ENCODE measurements at regions not wholly inside any gene's neighbourhood (a gene's known extent, or its start where the extent isn't known, plus 50 kb on each side); places are given as distances from the start of the nearest gene placed in this dataset.

- Histone ChIP-seq H3K9me3 (peaks cover 10% of the 10 kb centered on the region; the same call in 1 of the 2 replicates), H3K4me3 (no peak overlapping the region), H3K36me3 (replicated peaks) (no peaks in the 10 kb centered on the region), H3K4me1 (no peaks in the 10 kb centered on the region), H3K27me3 (ENCODE audit: low read depth) (no peaks in the 10 kb centered on the region)
- DNase-seq (ENCODE audit: low spot score in 2 of 2) = no peak
- in situ Hi-C loops (cut with MboI; ENCODE audit: low sequenced_read_pairs) = no loop called here
These were observed 907.4 kb downstream of the NTRK3 start for GRCh38 chr15:87349181-87349580.

DNA sequence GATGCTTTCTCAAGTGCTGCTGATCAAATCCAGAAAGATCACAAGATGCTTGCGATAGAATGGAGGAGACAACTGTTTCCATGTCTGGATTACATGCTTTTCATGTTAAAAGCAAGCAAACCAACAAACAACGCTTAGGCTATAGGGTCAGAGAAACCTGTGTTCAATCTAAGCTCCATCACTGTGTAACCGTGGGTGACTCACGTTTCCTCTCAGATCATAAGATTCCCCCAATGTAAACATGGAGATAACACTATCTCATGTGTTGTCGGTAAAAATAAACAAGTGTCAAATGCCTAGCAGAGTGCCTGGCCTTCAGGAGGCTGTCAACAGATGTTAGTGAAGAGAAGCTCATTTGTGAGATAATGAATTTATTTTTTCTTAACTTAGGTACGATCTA is 907.8 kb downstream of the NTRK3 start:
- H3K9me3 ChIP-seq = peaks cover 8% of the 10 kb centered on the region; the same call in 1 of the 2 replicates
- no peak overlapping the region for H3K4me3 ChIP-seq
- H3K27me3 ChIP-seq (ENCODE audit: low read depth) = no peaks in the 10 kb centered on the region
- no peaks in the 10 kb centered on the region for H3K36me3 ChIP-seq (replicated peaks)
- in situ Hi-C loops (cut with MboI; ENCODE audit: low sequenced_read_pairs) = no loop called here
- no peaks in the 10 kb centered on the region for H3K4me1 ChIP-seq
- no peak for DNase-seq (ENCODE audit: low spot score in 2 of 2)

DNA sequence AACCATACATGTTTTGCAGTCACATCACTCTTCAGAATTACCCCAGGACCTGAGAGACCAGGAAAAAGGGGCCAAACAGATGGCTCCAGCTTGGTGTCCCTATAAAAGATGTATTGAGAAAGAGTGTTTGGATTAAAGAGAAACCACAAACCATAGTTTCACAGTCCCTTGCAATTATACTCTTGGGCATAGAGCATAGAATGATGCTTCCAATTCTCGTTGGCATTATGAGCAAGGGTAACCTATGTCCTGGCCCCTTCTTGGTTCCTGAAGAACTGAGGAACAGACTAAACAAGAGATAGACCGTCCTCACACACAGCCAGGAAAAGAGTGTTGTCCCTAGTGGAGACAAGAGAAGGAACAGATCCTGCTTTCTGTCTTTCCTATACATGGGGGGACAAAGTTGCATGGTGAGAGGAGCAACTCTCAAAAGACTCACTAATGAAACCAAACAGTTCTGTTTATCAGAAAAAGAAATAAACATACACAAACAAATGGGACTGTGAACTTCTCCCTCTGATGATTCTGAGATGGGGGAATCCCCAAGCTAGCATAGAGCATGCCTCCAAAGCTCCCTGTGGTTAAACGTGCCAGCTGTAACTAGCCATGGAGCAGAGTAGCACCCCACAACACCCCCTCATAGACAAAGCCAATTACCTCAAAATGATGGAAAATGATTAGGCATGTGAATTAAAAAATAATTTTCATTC is 908.6 kb downstream of the NTRK3 start:
- DNase-seq (ENCODE audit: low spot score in 2 of 2) = no peak
- H3K9me3 ChIP-seq = peaks cover 8% of the 10 kb centered on the region; the same call in 1 of the 2 replicates
- no peaks in the 10 kb centered on the region for H3K36me3 ChIP-seq (replicated peaks)
- H3K27me3 ChIP-seq (ENCODE audit: low read depth) = no peaks in the 10 kb centered on the region
- no peaks in the 10 kb centered on the region for H3K4me1 ChIP-seq
- in situ Hi-C loops (cut with MboI; ENCODE audit: low sequenced_read_pairs) = no loop called here
- no peak overlapping the region for H3K4me3 ChIP-seq

DNA sequence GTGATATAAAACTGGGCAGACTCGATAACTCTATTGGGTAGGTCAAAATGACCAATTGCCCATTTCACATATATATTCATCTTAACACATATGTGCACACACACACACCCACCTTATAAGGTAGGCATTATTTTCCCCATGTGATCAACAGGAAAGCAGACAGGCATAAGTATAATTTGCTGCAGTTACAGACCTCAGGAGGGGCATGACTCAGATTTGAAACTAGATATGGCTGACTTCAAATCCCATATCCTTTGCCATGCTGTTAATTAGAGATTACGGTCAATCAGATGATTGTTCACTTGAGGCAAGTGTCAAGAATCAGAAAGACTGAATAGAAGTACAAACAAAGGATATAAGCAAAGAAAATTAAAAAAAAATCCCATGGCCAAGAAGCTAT is 910.6 kb downstream of the NTRK3 start:
- no peaks in the 10 kb centered on the region for H3K4me1 ChIP-seq
- H3K36me3 ChIP-seq (replicated peaks) = no peaks in the 10 kb centered on the region
- no peak for DNase-seq (ENCODE audit: low spot score in 2 of 2)
- no peak overlapping the region for H3K4me3 ChIP-seq
- in situ Hi-C loops (cut with MboI; ENCODE audit: low sequenced_read_pairs) = no loop called here
- H3K27me3 ChIP-seq (ENCODE audit: low read depth) = no peaks in the 10 kb centered on the region
- H3K9me3 ChIP-seq = peaks cover 8% of the 10 kb centered on the region; the same call in 1 of the 2 replicates

- no peaks in the 10 kb centered on the region for H3K4me1 ChIP-seq
- H3K27me3 ChIP-seq (ENCODE audit: low read depth) = no peaks in the 10 kb centered on the region
- no peak overlapping the region for H3K4me3 ChIP-seq
- in situ Hi-C loops (cut with MboI; ENCODE audit: low sequenced_read_pairs) = no loop called here
- DNase-seq (ENCODE audit: low spot score in 2 of 2) = no peak
- peaks cover 6% of the 10 kb centered on the region; the same call in 1 of the 2 replicates for H3K9me3 ChIP-seq
- H3K36me3 ChIP-seq (replicated peaks) = no peaks in the 10 kb centered on the region
These were observed 912.6 kb downstream of the NTRK3 start for GRCh38 chr15:87343966-87344365.

GRCh38 chr15:87340370-87340769 is 916.2 kb downstream of the NTRK3 start:
- Histone ChIP-seq H3K4me1 (no peaks in the 10 kb centered on the region), H3K4me3 (no peak overlapping the region), H3K27me3 (ENCODE audit: low read depth) (no peaks in the 10 kb centered on the region), H3K9me3 (peaks cover 3% of the 10 kb centered on the region; the same call in 1 of the 2 replicates), H3K36me3 (replicated peaks) (no peaks in the 10 kb centered on the region)
- DNase-seq (ENCODE audit: low spot score in 2 of 2) = no peak
- in situ Hi-C loops (cut with MboI; ENCODE audit: low sequenced_read_pairs) = no loop called here

GRCh38 chr15:87326269-87326668 is 930.3 kb downstream of the NTRK3 start:
- DNase-seq (ENCODE audit: low spot score in 2 of 2) = no peak
- Histone ChIP-seq H3K4me3 (no peak overlapping the region), H3K36me3 (replicated peaks) (no peaks in the 10 kb centered on the region), H3K9me3 (peaks cover 7% of the 10 kb centered on the region), H3K27me3 (ENCODE audit: low read depth) (no peaks in the 10 kb centered on the region), H3K4me1 (no peaks in the 10 kb centered on the region)
- in situ Hi-C loops (cut with MboI; ENCODE audit: low sequenced_read_pairs) = no loop called here

GRCh38 chr15:87322870-87323269 is 933.7 kb downstream of the NTRK3 start:
- Histone ChIP-seq H3K4me1 (no peaks in the 10 kb centered on the region), H3K27me3 (ENCODE audit: low read depth) (no peaks in the 10 kb centered on the region), H3K9me3 (peaks cover 7% of the 10 kb centered on the region), H3K36me3 (replicated peaks) (no peaks in the 10 kb centered on the region), H3K4me3 (no peak overlapping the region)
- DNase-seq (ENCODE audit: low spot score in 2 of 2) = no peak
- in situ Hi-C loops (cut with MboI; ENCODE audit: low sequenced_read_pairs) = no loop called here

DNA sequence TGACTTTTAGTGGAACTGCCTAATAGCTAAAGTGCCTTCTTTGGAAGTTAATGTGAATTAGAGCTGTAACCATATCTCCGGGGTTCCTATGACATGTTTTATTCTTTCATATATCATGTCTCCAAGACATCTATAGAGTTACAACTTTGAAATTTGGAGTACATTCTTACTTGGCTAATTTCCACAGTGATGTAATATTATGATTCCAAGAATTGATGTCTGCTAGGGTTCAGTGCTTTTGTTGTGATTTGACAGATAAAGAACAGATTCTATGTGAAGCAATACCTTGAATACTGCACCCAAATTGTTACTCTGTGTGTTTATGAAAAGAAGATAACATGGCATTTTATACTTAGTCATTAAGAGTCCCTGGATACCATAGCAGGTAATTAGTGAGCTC is 934.3 kb downstream of the NTRK3 start:
- H3K27me3 ChIP-seq (ENCODE audit: low read depth) = no peaks in the 10 kb centered on the region
- H3K9me3 ChIP-seq = peaks cover 7% of the 10 kb centered on the region
- DNase-seq (ENCODE audit: low spot score in 2 of 2) = no peak
- H3K4me3 ChIP-seq = no peak overlapping the region
- no peaks in the 10 kb centered on the region for H3K4me1 ChIP-seq
- no peaks in the 10 kb centered on the region for H3K36me3 ChIP-seq (replicated peaks)
- in situ Hi-C loops (cut with MboI; ENCODE audit: low sequenced_read_pairs) = no loop called here

DNA sequence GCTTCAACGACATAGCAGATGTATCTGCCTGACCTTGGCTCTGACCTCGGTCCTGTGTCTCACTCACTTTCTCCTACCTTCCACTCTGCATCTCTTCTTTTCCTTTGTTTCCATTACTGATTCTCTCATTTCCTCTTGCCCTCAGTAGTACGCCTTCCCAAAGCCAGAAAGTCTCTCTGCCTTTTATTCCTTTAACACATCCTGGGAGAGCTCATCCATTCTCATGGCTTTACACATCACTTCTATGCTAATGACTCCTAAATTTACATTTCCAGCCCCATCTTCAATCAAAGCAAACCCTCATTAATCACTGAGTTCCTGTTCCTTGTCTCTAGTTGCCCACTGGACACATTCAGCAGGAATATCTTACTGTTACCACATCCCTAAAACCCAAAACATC is 938.6 kb downstream of the NTRK3 start:
- H3K9me3 ChIP-seq = peaks cover 2% of the 10 kb centered on the region
- in situ Hi-C loops (cut with MboI; ENCODE audit: low sequenced_read_pairs) = no loop called here
- no peaks in the 10 kb centered on the region for H3K36me3 ChIP-seq (replicated peaks)
- no peaks in the 10 kb centered on the region for H3K4me1 ChIP-seq
- no peaks in the 10 kb centered on the region for H3K27me3 ChIP-seq (ENCODE audit: low read depth)
- no peak overlapping the region for H3K4me3 ChIP-seq
- no peak for DNase-seq (ENCODE audit: low spot score in 2 of 2)

DNA sequence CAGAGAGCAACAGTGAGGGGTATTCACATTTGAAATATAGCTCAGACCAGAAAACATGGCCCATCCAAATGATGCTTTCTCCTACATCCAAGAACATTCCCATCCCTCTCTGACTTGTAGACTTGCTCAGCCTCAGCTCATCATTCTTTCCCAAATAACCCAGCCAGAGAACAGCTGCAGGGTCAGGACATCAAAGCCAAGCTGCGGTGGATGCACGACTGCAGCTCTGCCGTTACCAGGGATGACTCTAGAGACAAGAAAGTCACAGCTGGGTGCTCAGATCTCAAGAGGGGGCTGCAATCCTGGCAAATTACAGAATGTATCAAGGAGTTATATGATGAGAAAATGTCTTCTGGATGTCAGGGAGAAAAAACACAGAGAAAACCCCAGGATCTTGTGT is 944.3 kb downstream of the NTRK3 start:
- DNase-seq (ENCODE audit: low spot score in 2 of 2) = no peak
- H3K9me3 ChIP-seq = peaks cover 14% of the 10 kb centered on the region
- in situ Hi-C loops (cut with MboI; ENCODE audit: low sequenced_read_pairs) = no loop called here

GRCh38 chr15:87300146-87300545 is 956.4 kb downstream of the NTRK3 start:
- no peak for DNase-seq (ENCODE audit: low spot score in 2 of 2)
- H3K27me3 ChIP-seq (ENCODE audit: low read depth) = no peaks in the 10 kb centered on the region
- no peak overlapping the region for H3K4me3 ChIP-seq
- H3K36me3 ChIP-seq (replicated peaks) = no peaks in the 10 kb centered on the region
- H3K4me1 ChIP-seq = no peaks in the 10 kb centered on the region
- 0 out of 2 replicates have a peak, but pooled peaks cover 4% of the 10 kb centered on the region for H3K9me3 ChIP-seq
- in situ Hi-C loops (cut with MboI; ENCODE audit: low sequenced_read_pairs) = no loop called here

More for the DNA sequence above, 944.3 kb downstream of the NTRK3 start:
- Histone ChIP-seq H3K4me3 (no peak overlapping the region), H3K36me3 (replicated peaks) (no peaks in the 10 kb centered on the region), H3K27me3 (ENCODE audit: low read depth) (no peaks in the 10 kb centered on the region), H3K4me1 (no peaks in the 10 kb centered on the region)

DNA sequence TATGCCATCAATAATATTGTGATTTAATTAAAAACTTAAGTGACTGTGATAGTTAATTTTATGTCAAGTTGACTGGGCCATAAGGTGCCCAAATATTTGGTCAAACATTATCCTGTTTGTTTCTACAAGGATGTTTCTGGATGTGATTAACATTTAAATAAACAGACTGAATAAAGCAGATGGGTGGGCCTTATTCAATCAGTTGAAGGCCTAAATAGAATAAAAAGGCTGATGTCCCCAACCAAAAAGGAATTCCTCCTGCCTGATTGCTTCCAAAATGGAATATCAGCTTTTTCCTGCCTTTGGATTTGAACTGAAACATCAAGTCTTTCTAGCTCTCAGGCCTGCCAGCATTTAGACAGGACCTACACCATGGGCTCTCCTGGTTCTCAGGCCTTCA is 961.7 kb downstream of the NTRK3 start:
- peaks cover 4% of the 10 kb centered on the region for H3K9me3 ChIP-seq
- no peaks in the 10 kb centered on the region for H3K27me3 ChIP-seq (ENCODE audit: low read depth)
- H3K4me3 ChIP-seq = no peak overlapping the region
- DNase-seq (ENCODE audit: low spot score in 2 of 2) = no peak
- no peaks in the 10 kb centered on the region for H3K4me1 ChIP-seq
- in situ Hi-C loops (cut with MboI; ENCODE audit: low sequenced_read_pairs) = no loop called here
- no peaks in the 10 kb centered on the region for H3K36me3 ChIP-seq (replicated peaks)

GRCh38 chr15:87293031-87293430 is 963.5 kb downstream of the NTRK3 start:
- no peaks in the 10 kb centered on the region for H3K4me1 ChIP-seq
- in situ Hi-C loops (cut with MboI; ENCODE audit: low sequenced_read_pairs) = no loop called here
- H3K9me3 ChIP-seq = peaks cover 4% of the 10 kb centered on the region
- H3K27me3 ChIP-seq (ENCODE audit: low read depth) = no peaks in the 10 kb centered on the region
- no peak for DNase-seq (ENCODE audit: low spot score in 2 of 2)
- no peaks in the 10 kb centered on the region for H3K36me3 ChIP-seq (replicated peaks)
- no peak overlapping the region for H3K4me3 ChIP-seq

DNA sequence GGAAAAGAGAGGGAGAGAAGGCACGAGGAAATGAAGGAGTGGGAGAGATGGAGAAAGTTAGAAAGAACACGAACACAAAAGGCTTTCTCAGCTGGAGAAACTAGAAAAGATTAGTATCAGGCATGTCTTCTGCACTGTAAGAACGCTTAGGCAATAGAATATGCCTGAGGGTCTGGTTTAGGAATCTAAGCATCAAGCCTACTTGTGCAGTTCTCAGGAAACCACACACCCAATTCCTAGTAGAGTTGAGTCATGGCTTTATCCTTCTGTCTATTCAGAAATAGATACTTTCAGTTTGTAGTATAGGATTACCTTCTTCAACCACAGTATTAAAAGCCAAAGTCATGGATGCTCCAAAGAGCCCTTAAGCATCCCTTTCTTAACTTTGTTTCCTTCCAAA is 969.4 kb downstream of the NTRK3 start:
- in situ Hi-C loops (cut with MboI; ENCODE audit: low sequenced_read_pairs) = no loop called here
- H3K27me3 ChIP-seq (ENCODE audit: low read depth) = no peaks in the 10 kb centered on the region
- H3K9me3 ChIP-seq = peaks cover 3% of the 10 kb centered on the region; the same call in 1 of the 2 replicates
- no peak for DNase-seq (ENCODE audit: low spot score in 2 of 2)
- H3K36me3 ChIP-seq (replicated peaks) = no peaks in the 10 kb centered on the region
- H3K4me3 ChIP-seq = no peak overlapping the region
- no peaks in the 10 kb centered on the region for H3K4me1 ChIP-seq
